ENCODE measurements at regions not wholly inside any gene's neighbourhood (a gene's known extent, or its start where the extent isn't known, plus 50 kb on each side); places are given as distances from the start of the nearest gene placed in this dataset.

- Histone ChIP-seq H3K4me2 (ENCODE audit: low read length) (no peak overlapping the region), H3K9ac (ENCODE audit: low read length) (no peak overlapping the region), H4K20me1 (ENCODE audit: insufficient read depth, low read length) (no peaks in the 10 kb centered on the region), H3K79me2 (ENCODE audit: low read length) (no peaks in the 10 kb centered on the region), H3K9me3 (ENCODE audit: insufficient read depth, low read length) (no peaks in the 10 kb centered on the region; the same call in 1 of the 2 replicates), H3K4me3 (ENCODE audit: low read length) (no peak overlapping the region), H3K36me3 (replicated peaks; ENCODE audit: low read depth, low read length) (no peaks in the 10 kb centered on the region), H3K27ac (ENCODE audit: low read length) (no peak overlapping the region), H3K27me3 (ENCODE audit: low read depth, low read length) (no peaks in the 10 kb centered on the region), H3K4me1 (ENCODE audit: low read length) (no peaks in the 10 kb centered on the region), H2AFZ (ENCODE audit: low read depth, low read length) (no peak overlapping the region)
- TF ChIP-seq, protein P1, sequence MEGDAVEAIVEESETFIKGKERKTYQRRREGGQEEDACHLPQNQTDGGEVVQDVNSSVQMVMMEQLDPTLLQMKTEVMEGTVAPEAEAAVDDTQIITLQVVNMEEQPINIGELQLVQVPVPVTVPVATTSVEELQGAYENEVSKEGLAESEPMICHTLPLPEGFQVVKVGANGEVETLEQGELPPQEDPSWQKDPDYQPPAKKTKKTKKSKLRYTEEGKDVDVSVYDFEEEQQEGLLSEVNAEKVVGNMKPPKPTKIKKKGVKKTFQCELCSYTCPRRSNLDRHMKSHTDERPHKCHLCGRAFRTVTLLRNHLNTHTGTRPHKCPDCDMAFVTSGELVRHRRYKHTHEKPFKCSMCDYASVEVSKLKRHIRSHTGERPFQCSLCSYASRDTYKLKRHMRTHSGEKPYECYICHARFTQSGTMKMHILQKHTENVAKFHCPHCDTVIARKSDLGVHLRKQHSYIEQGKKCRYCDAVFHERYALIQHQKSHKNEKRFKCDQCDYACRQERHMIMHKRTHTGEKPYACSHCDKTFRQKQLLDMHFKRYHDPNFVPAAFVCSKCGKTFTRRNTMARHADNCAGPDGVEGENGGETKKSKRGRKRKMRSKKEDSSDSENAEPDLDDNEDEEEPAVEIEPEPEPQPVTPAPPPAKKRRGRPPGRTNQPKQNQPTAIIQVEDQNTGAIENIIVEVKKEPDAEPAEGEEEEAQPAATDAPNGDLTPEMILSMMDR (IDR thresholded peaks at IDR 0.05; ENCODE audit: low read depth, low read length): no peak
- no peak for TF ChIP-seq EZH2phosphoT487 (IDR thresholded peaks at IDR 0.05; ENCODE audit: low read depth)
These were observed 189.0 kb upstream of the RGS18 start for GRCh38 chr1:191969290-191969689.

DNA sequence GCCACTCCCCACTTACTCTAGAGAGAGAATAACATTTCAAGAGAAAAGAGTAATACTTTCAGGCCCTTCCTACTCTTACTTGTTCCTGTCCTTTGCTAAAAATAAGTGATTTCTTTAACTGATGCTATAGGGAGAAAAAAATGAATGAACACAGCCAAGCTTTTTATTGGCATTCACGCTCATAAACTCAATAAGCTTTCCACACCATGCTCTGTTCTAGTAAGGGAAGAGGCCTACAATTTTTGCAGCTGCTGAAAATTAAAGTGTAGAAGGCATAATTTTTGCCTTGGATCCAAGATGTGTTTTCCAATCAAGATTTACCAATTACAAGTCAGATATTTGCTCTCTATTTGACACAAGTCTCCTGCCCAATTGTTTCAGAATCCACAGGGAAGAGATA is 188.1 kb upstream of the RGS18 start:
- no peak overlapping the region for H3K27ac ChIP-seq (ENCODE audit: low read length)
- TF ChIP-seq, protein P1 (IDR thresholded peaks at IDR 0.05; ENCODE audit: low read depth, low read length): no peak
- TF ChIP-seq EZH2phosphoT487 (IDR thresholded peaks at IDR 0.05; ENCODE audit: low read depth): no peak

GRCh38 chr1:191971447-191971846 is 186.8 kb upstream of the RGS18 start:
- H3K4me1 ChIP-seq (ENCODE audit: low read length): no peaks in the 10 kb centered on the region
- H3K4me3 ChIP-seq (ENCODE audit: low read length): no peak overlapping the region
- H3K36me3 ChIP-seq (replicated peaks; ENCODE audit: low read depth, low read length): no peaks in the 10 kb centered on the region
- H3K27ac ChIP-seq (ENCODE audit: low read length): no peak overlapping the region
- H2AFZ ChIP-seq (ENCODE audit: low read depth, low read length): no peak overlapping the region
- no peak overlapping the region for H3K9ac ChIP-seq (ENCODE audit: low read length)
- H3K79me2 ChIP-seq (ENCODE audit: low read length): no peaks in the 10 kb centered on the region
- TF ChIP-seq EZH2phosphoT487 (IDR thresholded peaks at IDR 0.05; ENCODE audit: low read depth): no peak
- TF ChIP-seq, protein P1 (IDR thresholded peaks at IDR 0.05; ENCODE audit: low read depth, low read length): no peak
- H3K9me3 ChIP-seq (ENCODE audit: insufficient read depth, low read length): no peaks in the 10 kb centered on the region; the same call in 1 of the 2 replicates
- no peak overlapping the region for H3K4me2 ChIP-seq (ENCODE audit: low read length)
- no peaks in the 10 kb centered on the region for H3K27me3 ChIP-seq (ENCODE audit: low read depth, low read length)
- no peaks in the 10 kb centered on the region for H4K20me1 ChIP-seq (ENCODE audit: insufficient read depth, low read length)

More for the DNA sequence above, 188.1 kb upstream of the RGS18 start:
- H3K4me2 ChIP-seq (ENCODE audit: low read length): no peak overlapping the region
- no peaks in the 10 kb centered on the region; the same call in 1 of the 2 replicates for H3K9me3 ChIP-seq (ENCODE audit: insufficient read depth, low read length)
- no peaks in the 10 kb centered on the region for H3K79me2 ChIP-seq (ENCODE audit: low read length)
- H4K20me1 ChIP-seq (ENCODE audit: insufficient read depth, low read length): no peaks in the 10 kb centered on the region
- no peaks in the 10 kb centered on the region for H3K36me3 ChIP-seq (replicated peaks; ENCODE audit: low read depth, low read length)
- no peaks in the 10 kb centered on the region for H3K4me1 ChIP-seq (ENCODE audit: low read length)
- no peak overlapping the region for H3K4me3 ChIP-seq (ENCODE audit: low read length)
- no peaks in the 10 kb centered on the region for H3K27me3 ChIP-seq (ENCODE audit: low read depth, low read length)
- H2AFZ ChIP-seq (ENCODE audit: low read depth, low read length): no peak overlapping the region; the same call in 1 of the 2 replicates
- no peak overlapping the region for H3K9ac ChIP-seq (ENCODE audit: low read length)

- H2AFZ ChIP-seq (ENCODE audit: low read depth, low read length): no peak overlapping the region
- no peaks in the 10 kb centered on the region for H3K79me2 ChIP-seq (ENCODE audit: low read length)
- H3K36me3 ChIP-seq (replicated peaks; ENCODE audit: low read depth, low read length): no peaks in the 10 kb centered on the region
- no peaks in the 10 kb centered on the region; the same call in 1 of the 2 replicates for H3K9me3 ChIP-seq (ENCODE audit: insufficient read depth, low read length)
- H4K20me1 ChIP-seq (ENCODE audit: insufficient read depth, low read length): no peaks in the 10 kb centered on the region
- H3K4me3 ChIP-seq (ENCODE audit: low read length): no peak overlapping the region
- no peak overlapping the region for H3K4me2 ChIP-seq (ENCODE audit: low read length)
- no peaks in the 10 kb centered on the region for H3K27me3 ChIP-seq (ENCODE audit: low read depth, low read length)
- no peaks in the 10 kb centered on the region for H3K4me1 ChIP-seq (ENCODE audit: low read length)
- no peak overlapping the region for H3K9ac ChIP-seq (ENCODE audit: low read length)
- TF ChIP-seq, protein P1 (IDR thresholded peaks at IDR 0.05; ENCODE audit: low read depth, low read length): no peak
- no peak for TF ChIP-seq EZH2phosphoT487 (IDR thresholded peaks at IDR 0.05; ENCODE audit: low read depth)
- H3K27ac ChIP-seq (ENCODE audit: low read length): no peak overlapping the region
These were observed 184.3 kb upstream of the RGS18 start for GRCh38 chr1:191974004-191974403.
